Activated CD4-positive, alpha-beta memory T cell treated with anti-CD3 and anti-CD28 coated beads for 36 hours (primary cell): ENCODE measurements at regions not wholly inside any gene's neighbourhood (a gene's known extent, or its start where the extent isn't known, plus 50 kb on each side); places are given as distances from the start of the nearest gene placed in this dataset.

Experiments
- CTCF ChIA-PET: fragments of 350-600 bp; sonication (Branson Sonifier 250); formaldehyde crosslinking; loops from one replicate; lab custom pipeline; 2021; ENCODE audit warnings: antibody characterized with exemption, inconsistent platforms; lab: Charles Lee
- POLR2A ChIA-PET: fragments of 350-600 bp; sonication (Branson Sonifier 250); formaldehyde crosslinking; loops from one replicate; lab custom pipeline; 2021; ENCODE audit warnings: antibody characterized with exemption; lab: Charles Lee
- DNase-seq: peaks from one replicate; pipeline ENCODE4 v3.0.0-alpha.2; 2020
- H3K27ac Mint-ChIP-seq: one replicate; pipeline ENCODE4 v1.8.0; 2021; ENCODE audit warnings: mixed read lengths
- H3K27me3 Mint-ChIP-seq: one replicate; pipeline ENCODE4 v1.8.0; 2021; ENCODE audit warnings: mixed read lengths
- H3K36me3 Mint-ChIP-seq: one replicate; pipeline ENCODE4 v1.8.0; 2021; ENCODE audit warnings: mixed read lengths
- H3K4me1 Mint-ChIP-seq: one replicate; pipeline ENCODE4 v1.8.0; 2021; ENCODE audit warnings: low read depth, mixed read lengths
- H3K4me3 Mint-ChIP-seq: one replicate; pipeline ENCODE4 v1.8.0; 2021; ENCODE audit warnings: mild to moderate bottlenecking, mixed read lengths
- H3K9me3 Mint-ChIP-seq: one replicate; pipeline ENCODE4 v1.8.0; 2021; ENCODE audit warnings: mixed read lengths
- intact Hi-C: fragments of 100-400 bp; cut with micrococcal nuclease; formaldehyde crosslinking; loops from one replicate; pipeline ENCODE4 v1.15.1; 2023

GRCh38 chr9:13651969-13652663 lies 372.6 kb upstream of the MPDZ start:
- Mint-ChIP-seq H3K9me3 (peaks cover 17% of the 10 kb centered on the region), H3K4me1 (no peaks in the 10 kb centered on the region), H3K4me3 (no peak overlapping the region), H3K36me3 (no peaks in the 10 kb centered on the region), H3K27ac (no peak overlapping the region), H3K27me3 (no peaks in the 10 kb centered on the region)
- no peak for DNase-seq
- ChIA-PET CTCF (no interaction called here), POLR2A (no interaction called here)
- intact Hi-C loops = no loop called here

DNA sequence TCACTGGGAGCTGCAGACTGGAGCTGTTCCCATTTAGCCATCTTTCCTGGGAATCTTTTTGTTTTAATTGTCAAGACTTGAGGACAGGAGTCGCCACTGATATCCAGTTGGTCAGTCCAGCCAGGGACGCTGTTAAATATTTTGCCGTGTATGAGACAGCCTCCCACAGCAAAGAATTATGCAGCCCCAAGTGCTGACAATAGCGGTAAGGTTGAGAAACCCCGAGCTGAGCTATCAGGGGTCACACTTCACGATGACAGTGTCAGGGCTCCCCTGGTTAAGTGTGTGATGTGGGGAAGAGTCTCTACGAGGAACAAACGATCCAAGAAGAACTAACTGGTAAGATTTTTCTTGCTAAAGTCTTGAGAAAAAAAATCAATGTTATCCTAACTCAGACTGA lies 372.0 kb upstream of the MPDZ start:
- Mint-ChIP-seq H3K27me3 (no peaks in the 10 kb centered on the region), H3K4me3 (no peak overlapping the region), H3K36me3 (no peaks in the 10 kb centered on the region), H3K27ac (no peak overlapping the region), H3K4me1 (no peaks in the 10 kb centered on the region), H3K9me3 (peaks cover 17% of the 10 kb centered on the region)
- intact Hi-C loops = no loop called here
- ChIA-PET CTCF (no interaction called here), POLR2A (no interaction called here)
- no peak for DNase-seq

GRCh38 chr9:13648676-13649075 lies 369.2 kb upstream of the MPDZ start:
- CTCF ChIA-PET = no interaction called here
- peaks cover 10% of the 10 kb centered on the region for H3K9me3 Mint-ChIP-seq
- H3K27ac Mint-ChIP-seq = no peak overlapping the region
- no peaks in the 10 kb centered on the region for H3K36me3 Mint-ChIP-seq
- POLR2A ChIA-PET = no interaction called here
- no peaks in the 10 kb centered on the region for H3K27me3 Mint-ChIP-seq
- no peaks in the 10 kb centered on the region for H3K4me1 Mint-ChIP-seq
- intact Hi-C loops = no loop called here
- no peak for DNase-seq
- no peak overlapping the region for H3K4me3 Mint-ChIP-seq

GRCh38 chr9:13648068-13648467 lies 368.6 kb upstream of the MPDZ start:
- CTCF ChIA-PET = no interaction called here
- Mint-ChIP-seq H3K4me1 (no peaks in the 10 kb centered on the region), H3K9me3 (peaks cover 10% of the 10 kb centered on the region), H3K36me3 (no peaks in the 10 kb centered on the region), H3K27ac (no peak overlapping the region), H3K27me3 (no peaks in the 10 kb centered on the region), H3K4me3 (no peak overlapping the region)
- POLR2A ChIA-PET = no interaction called here
- no peak for DNase-seq
- intact Hi-C loops = no loop called here

DNA sequence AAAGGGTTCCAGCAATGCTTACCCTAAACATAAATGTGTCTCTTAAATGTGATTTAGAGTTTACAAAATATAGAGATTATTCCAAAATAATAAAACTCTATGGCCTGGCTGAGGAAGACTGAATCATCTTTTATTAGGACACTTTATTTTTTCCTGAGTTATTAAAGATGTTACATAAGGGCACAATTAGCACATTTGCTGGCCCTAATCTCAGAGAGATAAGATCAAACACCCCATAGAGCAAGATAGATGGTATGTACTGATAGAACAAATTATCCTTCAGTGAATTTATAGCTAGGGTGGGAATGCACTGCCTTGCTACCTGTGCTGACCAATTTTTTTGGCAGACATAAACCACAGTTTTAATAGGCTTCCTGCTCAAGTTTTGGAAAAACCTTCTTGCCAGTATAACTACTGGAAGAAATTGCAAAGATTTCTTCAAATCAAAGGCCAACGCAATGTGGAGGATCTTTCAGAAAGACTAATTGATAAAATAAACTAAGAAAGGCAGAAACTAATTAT lies 367.1 kb upstream of the MPDZ start:
- H3K36me3 Mint-ChIP-seq = no peaks in the 10 kb centered on the region
- no peaks in the 10 kb centered on the region for H3K27me3 Mint-ChIP-seq
- peaks cover 13% of the 10 kb centered on the region for H3K9me3 Mint-ChIP-seq
- no peak overlapping the region for H3K4me3 Mint-ChIP-seq
- CTCF ChIA-PET = interaction anchor here (0.7 kb wide), 1 partner anchor 1899 kb away, joined by 3 read pairs; no protein-coding TSS in a partner anchor
- H3K27ac Mint-ChIP-seq = no peak overlapping the region
- intact Hi-C loops = no loop called here
- H3K4me1 Mint-ChIP-seq = no peaks in the 10 kb centered on the region
- no peak for DNase-seq
- POLR2A ChIA-PET = no interaction called here

GRCh38 chr9:13645557-13645956 lies 366.1 kb upstream of the MPDZ start:
- peaks cover 13% of the 10 kb centered on the region for H3K9me3 Mint-ChIP-seq
- no peak for DNase-seq
- H3K4me3 Mint-ChIP-seq = no peak overlapping the region
- no peaks in the 10 kb centered on the region for H3K36me3 Mint-ChIP-seq
- no peaks in the 10 kb centered on the region for H3K4me1 Mint-ChIP-seq
- CTCF ChIA-PET = no interaction called here
- no peak overlapping the region for H3K27ac Mint-ChIP-seq
- POLR2A ChIA-PET = no interaction called here
- no peaks in the 10 kb centered on the region for H3K27me3 Mint-ChIP-seq
- intact Hi-C loops = no loop called here

DNA sequence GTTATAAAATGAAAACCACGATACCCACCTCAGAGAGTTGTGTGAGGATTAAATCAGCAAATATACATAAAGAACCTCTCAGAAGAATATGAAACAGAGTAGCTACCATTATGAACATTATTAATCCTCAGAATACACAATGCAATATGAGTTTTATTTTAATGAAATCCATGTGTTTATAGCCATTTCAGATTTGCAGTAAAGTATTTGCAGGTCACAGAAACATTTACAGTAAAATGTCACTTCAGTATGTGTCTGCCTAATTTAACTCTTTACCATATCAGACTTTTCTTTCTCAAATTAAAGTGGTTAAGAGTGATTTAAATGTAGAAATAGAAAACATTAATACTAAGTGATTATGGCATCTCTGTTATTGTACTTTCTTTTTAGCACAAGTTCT lies 365.2 kb upstream of the MPDZ start:
- Mint-ChIP-seq H3K36me3 (no peaks in the 10 kb centered on the region), H3K9me3 (peaks cover 13% of the 10 kb centered on the region), H3K27me3 (no peaks in the 10 kb centered on the region), H3K4me3 (no peak overlapping the region), H3K4me1 (no peaks in the 10 kb centered on the region), H3K27ac (no peak overlapping the region)
- no peak for DNase-seq
- intact Hi-C loops = no loop called here
- ChIA-PET CTCF (no interaction called here), POLR2A (no interaction called here)

DNA sequence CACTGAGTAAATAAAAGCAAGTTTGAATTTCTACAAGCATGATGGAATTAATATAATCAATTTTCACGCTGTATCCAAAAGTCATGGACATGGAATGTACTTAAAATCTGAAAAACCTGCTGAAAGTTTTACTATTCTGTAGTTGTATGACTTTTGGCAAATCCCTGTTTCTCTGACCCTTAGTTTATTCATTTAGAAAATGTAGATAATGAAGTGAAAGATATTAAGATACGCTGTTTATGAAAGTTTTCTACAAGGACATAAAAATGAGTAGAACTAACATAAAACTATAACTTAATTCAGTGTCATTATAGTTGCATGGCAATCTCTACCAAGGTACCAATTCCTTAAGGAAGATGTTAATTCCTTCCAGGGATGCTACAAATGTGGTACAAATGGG lies 363.2 kb upstream of the MPDZ start:
- intact Hi-C loops = no loop called here
- Mint-ChIP-seq H3K27me3 (no peaks in the 10 kb centered on the region), H3K4me3 (no peak overlapping the region), H3K27ac (no peak overlapping the region), H3K9me3 (peaks cover 9% of the 10 kb centered on the region), H3K36me3 (no peaks in the 10 kb centered on the region), H3K4me1 (no peaks in the 10 kb centered on the region)
- POLR2A ChIA-PET = no interaction called here
- CTCF ChIA-PET = no interaction called here
- DNase-seq = no peak

GRCh38 chr9:13629067-13629466 lies 349.6 kb upstream of the MPDZ start:
- ChIA-PET CTCF (no interaction called here), POLR2A (no interaction called here)
- intact Hi-C loops = no loop called here
- Mint-ChIP-seq H3K27me3 (no peaks in the 10 kb centered on the region), H3K36me3 (no peaks in the 10 kb centered on the region), H3K9me3 (peaks cover 34% of the 10 kb centered on the region), H3K4me3 (no peak overlapping the region), H3K27ac (no peak overlapping the region), H3K4me1 (no peaks in the 10 kb centered on the region)
- DNase-seq = no peak

GRCh38 chr9:13628526-13628925 lies 349.0 kb upstream of the MPDZ start:
- Mint-ChIP-seq H3K9me3 (peaks cover 31% of the 10 kb centered on the region), H3K4me1 (no peaks in the 10 kb centered on the region), H3K36me3 (no peaks in the 10 kb centered on the region), H3K27ac (no peak overlapping the region), H3K27me3 (no peaks in the 10 kb centered on the region), H3K4me3 (no peak overlapping the region)
- ChIA-PET CTCF (no interaction called here), POLR2A (no interaction called here)
- intact Hi-C loops = no loop called here
- DNase-seq = no peak

DNA sequence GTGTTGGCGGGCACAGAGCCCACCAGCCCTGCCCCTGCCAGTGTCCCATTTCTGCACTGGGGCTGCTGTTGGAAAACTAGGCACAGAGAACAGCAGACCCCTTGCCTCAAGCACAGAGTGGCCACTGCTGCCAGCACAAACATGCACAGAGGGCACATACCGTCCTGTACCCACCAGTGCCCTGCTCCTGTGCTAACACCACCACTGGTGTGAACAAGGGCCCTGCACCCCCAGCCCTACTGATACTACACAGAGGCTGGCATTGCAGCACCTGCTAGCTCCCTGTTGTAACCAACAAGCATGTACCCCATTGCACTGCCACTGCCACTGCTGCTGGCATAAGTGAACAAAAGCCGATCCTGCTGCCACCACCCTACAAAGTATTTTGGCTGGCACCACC lies 348.0 kb upstream of the MPDZ start:
- ChIA-PET POLR2A (no interaction called here), CTCF (no interaction called here)
- DNase-seq = no peak
- Mint-ChIP-seq H3K4me3 (no peak overlapping the region), H3K27ac (no peak overlapping the region), H3K36me3 (no peaks in the 10 kb centered on the region), H3K4me1 (no peaks in the 10 kb centered on the region), H3K27me3 (no peaks in the 10 kb centered on the region), H3K9me3 (peaks cover 26% of the 10 kb centered on the region)
- intact Hi-C loops = no loop called here

DNA sequence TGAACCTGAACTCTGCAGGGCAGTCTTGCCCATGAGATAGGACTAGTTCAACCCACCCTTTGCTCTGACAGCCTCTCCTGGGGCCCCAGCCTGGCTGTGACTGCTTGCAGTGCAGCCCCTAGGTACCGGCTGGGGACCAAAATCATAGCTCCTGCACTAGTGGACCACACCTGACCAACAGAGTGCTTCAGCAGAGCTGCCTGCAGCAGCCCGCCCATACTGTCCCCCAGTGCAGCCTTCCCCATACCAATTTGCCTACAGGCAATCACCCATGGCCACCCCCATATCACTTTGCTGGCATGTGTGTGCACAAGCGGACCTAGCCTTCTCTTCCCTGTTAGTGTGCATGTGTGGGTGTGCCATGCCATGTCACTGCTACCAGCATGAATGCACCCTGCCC lies 347.6 kb upstream of the MPDZ start:
- intact Hi-C loops = no loop called here
- Mint-ChIP-seq H3K27me3 (no peaks in the 10 kb centered on the region), H3K9me3 (peaks cover 25% of the 10 kb centered on the region), H3K4me1 (no peaks in the 10 kb centered on the region), H3K36me3 (no peaks in the 10 kb centered on the region), H3K27ac (no peak overlapping the region), H3K4me3 (no peak overlapping the region)
- ChIA-PET POLR2A (no interaction called here), CTCF (no interaction called here)
- no peak for DNase-seq

DNA sequence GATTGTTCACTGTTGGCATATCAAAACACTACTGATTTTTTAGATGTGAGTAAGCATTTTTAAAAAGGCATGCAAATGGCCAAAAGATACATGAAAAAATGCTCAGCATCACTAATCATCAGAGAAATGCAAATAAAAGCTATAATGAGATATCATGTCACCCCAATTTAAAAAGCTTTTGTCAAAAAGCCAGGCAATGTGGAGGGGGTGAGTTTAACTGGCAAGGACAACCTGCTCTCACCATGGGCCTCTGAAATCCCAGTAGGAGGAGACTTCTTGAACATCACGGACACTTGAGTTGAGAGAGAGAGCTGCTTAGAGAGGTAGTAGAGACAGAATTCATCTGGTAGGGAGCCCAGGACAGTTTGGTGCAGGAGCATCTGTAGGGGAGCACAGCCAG lies 347.1 kb upstream of the MPDZ start:
- no peak overlapping the region for H3K27ac Mint-ChIP-seq
- no peak for DNase-seq
- no peak overlapping the region for H3K4me3 Mint-ChIP-seq
- H3K27me3 Mint-ChIP-seq = no peaks in the 10 kb centered on the region
- intact Hi-C loops = no loop called here
- H3K36me3 Mint-ChIP-seq = no peaks in the 10 kb centered on the region
- no peaks in the 10 kb centered on the region for H3K4me1 Mint-ChIP-seq
- CTCF ChIA-PET = no interaction called here
- H3K9me3 Mint-ChIP-seq = peaks cover 22% of the 10 kb centered on the region
- POLR2A ChIA-PET = no interaction called here
